ENCODE measurements at regions not wholly inside any gene's neighbourhood (a gene's known extent, or its start where the extent isn't known, plus 50 kb on each side); places are given as distances from the start of the nearest gene placed in this dataset.
"Not testable (repeated sequence)": the region's sequence is repeated elsewhere in the genome, so short reads cannot be mapped to it uniquely, and the experiment has no call there.

- DNase-seq: no peak
These were observed 401.0 kb upstream of the ZEB2 start for GRCh38 chr2:144920755-144921530.

- peak; percentile 23 for DNase-seq
These were observed 394.9 kb upstream of the ZEB2 start for GRCh38 chr2:144914622-144915318.

- DNase-seq: no peak
These were observed 394.2 kb upstream of the ZEB2 start for GRCh38 chr2:144914113-144914512.

- DNase-seq: no peak
These were observed 392.3 kb upstream of the ZEB2 start for GRCh38 chr2:144912206-144912605.

GRCh38 chr2:144905956-144906355, 386.0 kb upstream of the ZEB2 start:
- no peak for DNase-seq

GRCh38 chr2:144904612-144905011, 384.7 kb upstream of the ZEB2 start:
- no peak for DNase-seq

- not testable (repeated sequence) for DNase-seq
These were observed 383.1 kb upstream of the ZEB2 start for GRCh38 chr2:144903045-144903444.

- DNase-seq: not testable (repeated sequence)
These were observed 381.5 kb upstream of the ZEB2 start for GRCh38 chr2:144901386-144901785.

GRCh38 chr2:144896341-144896740, 376.4 kb upstream of the ZEB2 start:
- DNase-seq: no peak

- no peak for DNase-seq
These were observed 375.0 kb upstream of the ZEB2 start for GRCh38 chr2:144894612-144895599.

GRCh38 chr2:144893464-144893863, 373.5 kb upstream of the ZEB2 start:
- no peak for DNase-seq

GRCh38 chr2:144890828-144891227, 370.9 kb upstream of the ZEB2 start:
- DNase-seq: peak; percentile 6

- no peak for DNase-seq
These were observed 369.4 kb upstream of the ZEB2 start for GRCh38 chr2:144889348-144889747.

GRCh38 chr2:144886862-144887261, 366.9 kb upstream of the ZEB2 start:
- no peak for DNase-seq

GRCh38 chr2:144877893-144878292, 358.0 kb upstream of the ZEB2 start:
- no peak for DNase-seq

- peak; percentile 10 for DNase-seq
These were observed 356.1 kb upstream of the ZEB2 start for GRCh38 chr2:144876013-144876412.

GRCh38 chr2:144875290-144875969, 355.5 kb upstream of the ZEB2 start:
- no peak for DNase-seq

GRCh38 chr2:144865670-144866069, 345.8 kb upstream of the ZEB2 start:
- DNase-seq: no peak

- DNase-seq: no peak
These were observed 339.8 kb upstream of the ZEB2 start for GRCh38 chr2:144859716-144860115.

GRCh38 chr2:144858211-144858610, 338.3 kb upstream of the ZEB2 start:
- no peak for DNase-seq

GRCh38 chr2:144854596-144854995, 334.7 kb upstream of the ZEB2 start:
- DNase-seq: no peak

- DNase-seq: no peak
These were observed 329.7 kb upstream of the ZEB2 start for GRCh38 chr2:144849612-144850011.

- DNase-seq: no peak
These were observed 328.5 kb upstream of the ZEB2 start for GRCh38 chr2:144848423-144848822.

Measured in EL (cell line).